ENCODE measurements at regions not wholly inside any gene's neighbourhood (a gene's known extent, or its start where the extent isn't known, plus 50 kb on each side); places are given as distances from the start of the nearest gene placed in this dataset.

- TF ChIP-seq SUZ12 (IDR thresholded peaks at IDR 0.05; ENCODE audit: extremely low read depth, insufficient read depth, insufficient read length): no peak
- TF ChIP-seq YY1 (IDR thresholded peaks at IDR 0.05; ENCODE audit: insufficient read depth, insufficient read length): no peak
Observed at GRCh38 chr5:100456615-100457014, 78.6 kb upstream of the FAM174A start.
